ENCODE measurements at regions not wholly inside any gene's neighbourhood (a gene's known extent, or its start where the extent isn't known, plus 50 kb on each side); places are given as distances from the start of the nearest gene placed in this dataset.

DNA sequence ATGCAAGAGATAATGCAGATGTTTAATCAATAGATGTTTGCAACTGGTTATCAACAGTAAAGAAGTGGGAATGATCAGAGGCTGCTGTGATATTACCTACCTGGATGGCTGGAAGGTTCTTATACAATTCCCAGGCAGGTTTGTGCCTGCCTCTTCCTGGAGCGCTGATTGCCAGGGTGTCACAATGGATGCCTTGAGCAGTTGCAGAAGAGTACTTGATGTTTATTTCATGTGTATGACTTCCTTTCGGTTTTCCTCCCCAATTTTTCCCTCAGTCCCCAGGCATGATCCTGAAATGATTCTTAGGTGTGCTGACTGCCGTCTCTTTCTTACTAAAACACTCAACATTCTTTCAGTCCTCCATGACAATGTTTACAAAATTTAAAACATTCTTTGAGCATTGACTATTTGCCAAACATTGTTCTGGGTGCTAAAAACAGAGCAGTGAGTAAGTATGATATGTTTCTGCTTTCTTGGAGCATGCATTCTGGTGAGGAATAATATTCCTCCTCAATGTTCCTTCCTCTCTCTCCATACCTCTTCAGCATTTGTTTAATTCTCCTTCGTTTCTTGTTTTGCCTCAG is 416.6 kb upstream of the TRIB2 start:
- DNase-seq = no peak

GRCh38 chr2:12300927-12301326 is 415.8 kb upstream of the TRIB2 start:
- no peak for DNase-seq

DNA sequence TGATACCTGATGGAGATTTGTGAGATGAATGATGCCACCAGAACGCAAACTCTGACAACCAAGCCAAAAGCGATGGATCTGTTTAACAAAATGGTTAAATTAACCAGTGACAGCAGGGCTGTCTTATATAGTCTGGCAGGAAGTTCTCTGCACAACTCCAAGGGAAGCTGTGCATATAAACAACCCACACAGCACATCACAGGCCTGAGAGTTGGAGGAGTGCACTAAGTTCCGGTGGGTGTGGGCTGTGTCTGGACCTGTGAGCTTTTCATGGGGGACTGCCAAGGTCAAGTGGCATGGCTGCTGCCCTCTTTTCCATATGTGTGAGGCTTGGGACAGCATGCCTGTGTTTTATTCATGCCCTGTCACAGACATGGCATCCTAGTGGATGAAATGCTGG is 414.6 kb upstream of the TRIB2 start:
- no peak for DNase-seq

DNA sequence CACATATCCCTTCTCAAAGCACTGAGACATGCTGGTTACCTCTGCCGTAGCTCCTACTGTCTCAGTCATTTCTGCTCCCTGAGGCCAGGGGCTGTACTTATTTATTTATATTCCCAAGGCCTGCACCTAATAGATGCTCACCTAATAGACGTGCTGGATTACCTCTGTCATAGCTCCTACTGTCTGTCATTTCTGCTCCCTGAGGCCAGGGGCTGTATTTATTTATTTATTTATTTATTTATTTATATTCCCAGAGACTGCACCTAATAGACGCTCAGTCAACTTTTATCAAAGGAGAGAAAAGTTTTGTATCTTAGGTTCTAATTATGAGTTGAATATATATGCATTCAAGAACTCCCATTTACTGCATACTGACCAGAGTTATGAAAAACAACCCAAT is 414.0 kb upstream of the TRIB2 start:
- DNase-seq = no peak

- peak; percentile 89 for DNase-seq
These were observed 413.3 kb upstream of the TRIB2 start for GRCh38 chr2:12303181-12304030.

DNA sequence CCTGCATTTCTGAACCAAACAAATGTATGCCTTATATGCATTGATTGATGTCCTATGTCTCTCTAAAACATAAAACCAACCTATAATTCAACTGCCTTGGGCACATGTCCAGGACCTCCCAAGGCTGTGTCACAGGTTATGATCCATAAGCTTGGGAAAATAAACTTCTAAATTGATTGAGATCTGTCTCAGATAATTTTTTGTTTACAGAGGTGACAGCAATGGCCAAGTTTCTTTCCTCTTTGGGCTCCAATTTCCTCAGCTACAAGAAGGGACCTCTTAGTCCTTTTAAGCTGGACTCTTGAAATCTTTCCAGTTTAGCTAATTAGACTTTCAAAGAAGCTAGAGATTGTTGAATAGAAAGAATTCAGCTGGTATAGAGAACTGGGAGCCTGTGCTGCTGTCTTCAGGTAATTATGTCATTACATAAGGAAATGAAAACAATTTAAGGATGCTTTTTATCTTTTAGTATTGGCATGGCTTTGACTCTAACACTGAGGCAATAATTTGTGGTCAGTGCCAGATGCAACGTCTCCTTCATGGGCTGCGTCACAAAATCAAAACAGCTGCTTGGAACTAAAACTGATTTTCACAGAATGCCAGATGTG is 412.1 kb upstream of the TRIB2 start:
- no peak for DNase-seq

GRCh38 chr2:12305931-12306330 is 410.8 kb upstream of the TRIB2 start:
- no peak for DNase-seq

DNA sequence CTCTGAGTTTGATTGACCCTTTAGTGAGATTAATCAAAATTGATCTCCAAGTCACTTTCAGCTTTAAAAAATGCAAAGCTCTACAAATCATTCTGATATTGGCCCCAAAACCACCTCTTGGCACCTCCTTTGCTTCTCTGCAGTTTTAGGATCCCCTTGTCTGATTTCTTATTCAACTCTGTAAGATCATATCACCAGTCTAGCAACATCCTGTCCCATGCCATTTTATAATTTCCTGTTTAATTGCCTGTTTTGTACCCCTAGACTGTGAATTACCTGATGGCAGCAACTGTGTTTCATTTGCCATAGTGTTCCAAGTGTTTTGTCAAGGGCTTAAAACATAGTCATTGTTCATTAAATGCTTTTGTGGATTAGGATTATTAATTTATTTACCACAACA is 406.3 kb upstream of the TRIB2 start:
- no peak for DNase-seq

DNA sequence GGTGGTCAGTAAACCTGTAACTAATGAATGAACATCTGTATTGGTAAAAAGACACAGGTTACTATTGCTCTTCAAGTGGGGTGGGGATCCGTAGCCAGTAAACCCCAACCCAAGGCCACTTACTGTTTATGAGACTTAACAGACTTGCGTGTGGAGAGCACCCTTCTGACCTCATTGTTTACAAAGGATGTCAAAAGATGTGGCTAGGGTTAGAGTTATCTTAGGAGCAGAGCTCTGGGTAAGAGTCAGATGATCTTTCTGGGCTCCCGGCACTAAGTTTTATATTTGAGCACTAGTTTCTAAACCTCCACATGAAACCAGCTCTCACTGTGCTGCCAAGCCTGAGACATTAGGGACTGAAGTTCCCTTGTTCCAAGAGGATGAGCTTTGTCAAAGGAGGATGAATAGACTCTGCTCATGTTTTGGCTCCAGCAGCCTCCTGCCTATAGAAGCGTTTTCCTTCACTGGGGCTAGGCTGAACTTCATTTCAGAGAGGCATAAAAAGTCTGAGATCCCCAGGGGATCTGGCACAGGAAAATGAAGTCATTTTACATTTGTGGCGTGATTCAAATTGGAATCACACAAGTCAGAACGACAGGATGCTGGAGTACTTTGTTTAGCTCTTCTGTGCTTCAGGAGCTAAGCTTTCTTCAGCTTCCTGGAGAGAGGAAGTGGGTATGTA is 403.1 kb upstream of the TRIB2 start:
- DNase-seq = no peak

GRCh38 chr2:12314127-12314760 is 402.5 kb upstream of the TRIB2 start:
- no peak for DNase-seq

DNA sequence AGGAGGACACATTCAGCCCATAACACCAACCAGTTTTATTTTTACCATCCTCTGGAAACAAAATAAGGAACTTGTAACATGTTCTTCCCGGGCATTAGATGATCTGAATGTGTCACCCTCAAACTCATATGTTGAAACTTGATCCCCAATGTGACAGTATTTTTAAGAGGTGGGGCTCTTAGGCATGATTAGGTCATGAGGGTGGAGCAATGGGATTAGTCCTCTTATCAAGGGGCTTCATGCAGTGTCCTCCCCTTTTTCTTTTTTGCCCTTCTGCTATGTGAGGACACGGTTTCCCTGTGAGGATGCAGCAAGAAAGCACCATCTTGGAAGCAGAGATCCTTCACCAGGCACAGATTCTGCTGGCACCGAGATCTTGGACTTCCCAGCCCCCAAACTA is 401.5 kb upstream of the TRIB2 start:
- no peak for DNase-seq

- DNase-seq = no peak
These were observed 400.3 kb upstream of the TRIB2 start for GRCh38 chr2:12316476-12316875.

GRCh38 chr2:12317286-12317685 is 399.4 kb upstream of the TRIB2 start:
- no peak for DNase-seq

DNA sequence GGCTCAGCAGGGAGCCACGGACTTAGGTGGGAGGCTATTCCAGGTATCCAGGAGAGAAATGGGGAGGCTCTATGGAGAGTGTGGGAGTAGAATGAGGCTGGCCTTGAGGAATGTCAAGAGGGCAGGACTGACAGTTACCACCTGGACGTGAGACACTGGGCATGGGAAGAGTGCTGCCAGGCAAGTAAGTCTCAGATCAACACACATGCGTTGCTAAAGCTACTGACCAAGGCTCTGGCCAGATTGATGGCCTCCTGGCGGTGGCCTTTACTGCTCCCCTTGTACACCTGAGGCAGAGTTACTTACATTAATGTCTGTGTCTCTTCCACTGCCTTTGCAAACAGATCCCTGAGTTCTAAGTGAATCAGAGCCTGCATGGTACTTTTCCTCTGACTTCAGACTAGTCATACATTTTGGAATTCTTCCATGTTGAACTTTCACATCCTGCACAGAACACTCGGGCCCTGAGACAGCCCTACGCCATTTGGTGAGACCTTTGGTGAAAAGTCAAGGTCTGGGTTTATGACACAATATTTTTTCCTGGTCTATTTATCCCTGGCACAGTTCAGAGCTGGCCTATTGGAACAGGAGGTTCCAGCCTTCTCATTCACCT is 398.8 kb upstream of the TRIB2 start:
- DNase-seq = no peak

- no peak for DNase-seq
These were observed 398.2 kb upstream of the TRIB2 start for GRCh38 chr2:12318427-12319057.

- DNase-seq = no peak
These were observed 396.6 kb upstream of the TRIB2 start for GRCh38 chr2:12320027-12320734.

GRCh38 chr2:12320991-12321641 is 395.6 kb upstream of the TRIB2 start:
- no peak for DNase-seq

DNA sequence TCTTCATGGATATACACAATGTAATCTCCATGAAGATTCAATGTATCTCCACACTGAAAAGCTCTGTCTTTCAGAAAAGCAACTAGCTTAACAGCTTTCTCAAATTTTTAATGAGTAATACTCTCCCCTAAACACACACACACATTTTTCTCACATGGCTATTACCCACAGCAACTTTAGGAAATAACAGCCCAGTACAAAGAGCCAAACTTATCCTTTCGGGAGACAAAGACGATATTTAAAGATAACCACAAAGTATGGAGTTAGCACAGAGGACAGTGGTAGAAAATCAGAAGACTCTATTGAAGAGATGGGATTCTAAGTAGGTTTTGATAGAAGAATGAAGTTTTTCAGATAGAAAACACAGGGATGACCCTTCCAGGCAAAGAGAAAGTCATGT is 394.9 kb upstream of the TRIB2 start:
- DNase-seq = no peak

GRCh38 chr2:12325806-12326205 is 390.9 kb upstream of the TRIB2 start:
- DNase-seq = no peak

DNA sequence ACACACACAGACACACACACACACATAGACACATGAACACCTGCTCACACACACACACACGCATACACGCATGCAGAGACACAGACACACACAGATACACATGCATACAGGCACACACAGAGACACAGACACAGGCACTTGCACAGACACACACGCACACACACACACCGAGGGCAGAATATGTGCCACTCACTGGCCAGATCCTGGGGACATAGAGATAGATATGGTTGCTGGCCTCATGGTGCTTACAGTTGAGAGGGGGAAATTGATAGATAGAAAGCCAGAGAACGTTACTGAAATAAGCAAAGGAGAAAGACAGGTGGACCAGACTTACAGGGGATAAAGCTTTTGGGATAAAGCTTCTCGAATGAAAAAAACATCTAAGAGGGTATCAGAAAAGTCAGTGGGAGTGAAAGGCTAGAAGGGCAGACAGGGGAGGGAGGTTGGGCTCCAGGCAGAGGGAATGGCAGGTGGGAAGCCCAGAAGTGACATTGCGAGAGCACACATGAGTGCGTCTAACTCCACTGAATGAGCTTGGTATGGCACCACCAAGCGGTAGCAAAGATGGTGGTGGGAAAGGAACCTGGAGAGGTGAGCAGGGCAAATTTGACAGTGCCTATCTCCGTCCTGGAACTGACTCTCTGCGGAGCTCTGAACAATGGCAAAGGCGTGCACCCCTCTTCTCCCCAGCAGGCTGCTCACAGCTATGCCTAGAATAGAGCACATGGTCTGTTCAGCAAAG is 390.1 kb upstream of the TRIB2 start:
- no peak for DNase-seq

All from NCI-H187 treated with DMSO at 0.1 percent for 48 hours (cell line).